Inferior parietal cortex (tissue), 1 donor: ENCODE measurements at regions not wholly inside any gene's neighbourhood (a gene's known extent, or its start where the extent isn't known, plus 50 kb on each side); places are given as distances from the start of the nearest gene placed in this dataset.
"Not testable (repeated sequence)": the region's sequence is repeated elsewhere in the genome, so short reads cannot be mapped to it uniquely, and the experiment has no call there.

ENCODE experiments used
- DNase-seq: peaks from one replicate; pipeline ENCODE4 v3.0.0-alpha.2; 2016; ENCODE audit errors: extremely low spot score

- no peak for DNase-seq
Measured at GRCh38 chr10:3578159-3578558, 206.8 kb downstream of the KLF6 start.

- DNase-seq, result no peak
Measured at GRCh38 chr10:3574451-3574850, 210.6 kb downstream of the KLF6 start.

GRCh38 chr10:3573498-3573897 is 211.5 kb downstream of the KLF6 start:
- DNase-seq, result no peak

GRCh38 chr10:3571310-3571825 is 213.6 kb downstream of the KLF6 start:
- DNase-seq, result no peak

GRCh38 chr10:3570855-3571266 is 214.1 kb downstream of the KLF6 start:
- DNase-seq, result no peak

GRCh38 chr10:3570131-3570729 is 214.8 kb downstream of the KLF6 start:
- no peak for DNase-seq

- no peak for DNase-seq
Measured at GRCh38 chr10:3568983-3569382, 216.0 kb downstream of the KLF6 start.

GRCh38 chr10:3568392-3568791 is 216.6 kb downstream of the KLF6 start:
- no peak for DNase-seq

- no peak for DNase-seq
Measured at GRCh38 chr10:3567291-3567963, 217.6 kb downstream of the KLF6 start.

GRCh38 chr10:3566627-3567026 is 218.4 kb downstream of the KLF6 start:
- DNase-seq, result no peak

GRCh38 chr10:3564346-3565002 is 220.5 kb downstream of the KLF6 start:
- DNase-seq, result no peak

GRCh38 chr10:3563298-3563697 is 221.7 kb downstream of the KLF6 start:
- DNase-seq, result no peak

GRCh38 chr10:3560628-3561027 is 224.4 kb downstream of the KLF6 start:
- not testable (repeated sequence) for DNase-seq

- DNase-seq, result no peak
Measured at GRCh38 chr10:3559527-3559926, 225.5 kb downstream of the KLF6 start.

- DNase-seq, result no peak
Measured at GRCh38 chr10:3559011-3559410, 226.0 kb downstream of the KLF6 start.

GRCh38 chr10:3556191-3557017 is 228.6 kb downstream of the KLF6 start:
- not testable (repeated sequence) for DNase-seq

- DNase-seq, result no peak
Measured at GRCh38 chr10:3554121-3554522, 230.9 kb downstream of the KLF6 start.

GRCh38 chr10:3552281-3552680 is 232.7 kb downstream of the KLF6 start:
- no peak for DNase-seq

GRCh38 chr10:3551761-3552160 is 233.2 kb downstream of the KLF6 start:
- DNase-seq, result no peak

GRCh38 chr10:3549118-3549517 is 235.9 kb downstream of the KLF6 start:
- no peak for DNase-seq

- DNase-seq, result no peak
Measured at GRCh38 chr10:3548702-3549101, 236.3 kb downstream of the KLF6 start.

GRCh38 chr10:3548076-3548475 is 236.9 kb downstream of the KLF6 start:
- DNase-seq, result no peak
